GM18951 (cell line): ENCODE measurements at regions not wholly inside any gene's neighbourhood (a gene's known extent, or its start where the extent isn't known, plus 50 kb on each side); places are given as distances from the start of the nearest gene placed in this dataset.

Experiments
- POLR2A ChIP-seq: IDR thresholded peaks from 4 replicates; pipeline ENCODE4 v1.6.1; 2011; ENCODE audit warnings: mild to moderate bottlenecking; ENCODE audit not compliant: insufficient read length, insufficient read depth; ENCODE audit errors: extremely low read depth
- in situ Hi-C: fragments of 300-500 bp; cut with MboI; formaldehyde crosslinking; loops from one replicate; pipeline ENCODE4 v1.12.0; 2022; ENCODE audit warnings: low sequenced_read_pairs, mixed read lengths, inconsistent platforms; ENCODE audit not compliant: unreplicated experiment

DNA sequence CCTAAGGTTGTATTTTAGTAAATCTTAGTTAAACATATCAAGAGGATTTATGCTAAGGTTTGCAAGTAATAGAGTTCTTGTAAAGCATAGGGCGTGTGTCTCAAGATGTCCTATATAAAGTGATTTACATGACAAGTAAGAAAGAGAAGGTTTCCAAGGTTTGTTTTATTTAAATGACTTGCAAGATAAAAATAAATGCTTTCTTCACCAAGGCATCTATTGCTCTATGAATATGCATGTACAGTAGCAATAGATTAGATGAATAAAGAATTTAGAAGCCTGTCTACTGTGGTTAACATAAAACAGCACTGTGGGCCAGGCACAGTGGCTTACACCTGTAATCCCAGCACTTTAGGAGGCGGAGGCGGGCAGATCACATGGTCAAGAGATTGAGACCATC lies 466.4 kb upstream of the IL12A start:
- in situ Hi-C loops = no loop called here
- no peak for TF ChIP-seq POLR2A

DNA sequence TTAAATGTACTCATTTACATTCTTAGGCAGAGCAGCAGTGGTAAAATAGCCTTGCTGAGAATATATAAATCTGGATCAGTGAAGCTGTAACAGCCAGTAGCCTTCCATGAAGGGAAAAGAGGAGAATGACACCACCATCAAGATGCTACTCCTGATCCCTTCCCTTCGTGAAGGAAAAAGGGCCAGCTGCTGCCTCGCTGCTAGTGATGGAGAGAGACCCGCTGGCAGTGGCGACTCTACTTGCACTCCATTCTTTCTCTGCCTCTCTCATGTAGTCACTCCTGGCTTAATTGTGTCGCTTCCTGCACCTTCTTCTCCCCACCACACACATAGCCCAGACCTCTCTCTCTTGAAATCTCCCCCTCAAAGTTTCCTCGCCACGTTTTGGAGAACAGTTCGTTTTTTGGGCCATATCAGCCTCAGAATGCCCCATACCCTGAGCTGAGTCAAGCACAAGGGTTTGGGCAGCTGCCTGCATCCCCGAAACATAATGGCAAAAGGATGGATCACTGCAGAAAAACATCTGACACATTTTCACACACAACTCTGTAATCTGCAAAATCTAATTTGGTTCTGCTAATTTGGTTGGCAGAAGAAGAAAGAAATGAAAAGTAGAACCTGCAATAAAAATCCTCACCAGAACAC lies 460.3 kb upstream of the IL12A start:
- in situ Hi-C loops = no loop called here
- TF ChIP-seq POLR2A = no peak

DNA sequence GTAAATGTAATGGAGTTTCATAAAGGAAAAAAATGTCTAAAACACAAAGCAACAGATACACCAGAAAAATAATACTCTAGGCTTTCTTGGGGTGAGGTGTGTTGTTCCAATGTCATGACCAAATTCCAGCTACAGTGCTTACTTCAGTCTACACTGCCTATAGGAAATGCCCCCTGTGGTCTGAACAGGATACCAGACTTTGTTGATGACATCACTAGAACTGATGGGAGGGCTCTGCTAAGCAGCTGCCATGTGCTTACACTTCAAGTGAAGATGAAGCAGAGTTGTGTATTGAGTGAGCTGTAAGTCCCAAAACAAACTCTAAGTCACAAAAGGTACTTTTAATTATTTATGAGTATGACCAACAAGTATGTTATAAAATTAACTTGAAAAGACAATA lies 456.1 kb upstream of the IL12A start:
- TF ChIP-seq POLR2A = no peak
- in situ Hi-C loops = no loop called here

DNA sequence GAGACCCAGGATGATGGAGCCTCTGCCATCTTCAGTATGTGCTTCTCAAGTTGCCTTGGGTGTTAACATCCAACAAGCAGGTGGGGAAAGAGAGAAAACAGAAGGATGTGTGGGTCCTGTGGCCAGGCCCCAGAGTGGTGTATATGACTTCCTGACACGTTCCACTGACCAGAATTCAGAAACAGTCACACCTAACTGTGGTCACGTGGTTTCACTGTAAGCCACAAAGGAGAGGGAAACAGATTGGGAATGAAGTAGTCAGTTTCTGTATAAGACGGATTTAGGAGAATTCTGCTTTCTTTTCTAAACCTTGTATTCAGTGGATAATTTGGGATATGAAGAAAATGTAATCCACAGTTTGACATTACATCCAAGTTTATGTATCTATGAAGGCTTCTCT lies 454.1 kb upstream of the IL12A start:
- in situ Hi-C loops = no loop called here

DNA sequence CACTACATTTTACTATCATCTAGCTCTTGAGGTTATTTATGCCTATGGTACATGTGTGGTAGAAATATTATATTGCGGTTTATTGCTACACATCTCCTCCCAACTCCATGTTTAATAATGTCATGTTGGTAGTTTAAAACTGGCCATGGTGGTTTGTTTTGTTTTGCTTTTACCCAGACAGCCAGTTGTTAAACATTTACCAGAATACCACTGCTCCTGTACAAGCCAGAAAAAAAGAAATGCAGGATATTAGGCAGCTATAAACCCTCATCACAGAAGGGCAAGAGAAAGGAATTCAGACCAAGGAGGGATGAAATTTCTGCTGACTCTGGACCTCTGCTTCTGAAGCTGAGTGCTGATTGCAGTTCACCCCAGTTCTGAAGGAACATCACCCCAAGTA lies 451.8 kb upstream of the IL12A start:
- in situ Hi-C loops = no loop called here
- no peak for TF ChIP-seq POLR2A

More for the DNA sequence above, 454.1 kb upstream of the IL12A start:
- TF ChIP-seq POLR2A = no peak

DNA sequence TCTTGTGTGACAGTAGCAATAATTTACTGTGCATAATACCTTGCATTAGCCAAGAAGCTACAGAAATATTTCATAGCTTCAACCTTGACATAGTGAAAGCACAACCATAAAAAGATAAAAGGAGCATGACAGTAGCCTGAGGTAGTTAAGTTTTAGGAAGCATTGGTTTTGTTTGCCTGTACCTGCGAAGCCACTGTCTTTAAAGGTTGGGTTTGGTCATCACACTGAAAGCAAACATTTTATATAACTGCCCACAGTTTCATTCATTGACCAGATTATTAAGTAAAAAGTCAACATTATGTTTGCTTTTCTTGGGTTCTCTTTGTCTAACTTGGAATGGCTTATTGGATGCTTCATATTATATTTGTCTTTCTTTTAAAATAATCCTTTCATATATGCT lies 450.1 kb upstream of the IL12A start:
- in situ Hi-C loops = no loop called here
- no peak for TF ChIP-seq POLR2A

DNA sequence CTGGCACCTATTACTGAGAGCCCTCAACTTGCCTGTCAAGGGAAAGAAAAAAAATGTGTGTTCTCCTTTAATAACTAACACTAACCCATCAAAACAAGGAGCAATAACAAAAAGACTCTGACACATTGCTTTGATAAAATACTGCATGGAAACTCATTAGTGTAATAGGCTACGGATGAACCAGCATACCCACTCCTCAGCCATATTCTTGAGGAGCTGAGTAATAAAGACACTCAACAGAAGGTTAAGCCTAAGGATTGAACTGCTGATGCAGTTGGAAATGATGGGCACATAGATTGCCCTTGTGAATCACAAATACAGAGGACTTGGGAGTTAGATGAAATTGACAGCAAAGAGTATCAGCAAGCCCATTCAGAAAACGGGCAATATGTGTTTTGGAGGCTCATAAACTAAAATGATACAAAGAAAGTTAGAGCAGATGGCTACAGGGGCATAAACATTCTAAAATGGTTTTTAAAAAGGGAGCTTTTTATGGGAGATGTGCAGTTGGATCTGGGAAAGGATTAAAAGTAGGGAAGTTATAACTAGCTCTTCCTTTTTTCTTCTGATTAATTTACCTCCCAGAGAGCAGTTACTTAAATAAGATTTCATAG lies 447.6 kb upstream of the IL12A start:
- in situ Hi-C loops = no loop called here
- TF ChIP-seq POLR2A = no peak

DNA sequence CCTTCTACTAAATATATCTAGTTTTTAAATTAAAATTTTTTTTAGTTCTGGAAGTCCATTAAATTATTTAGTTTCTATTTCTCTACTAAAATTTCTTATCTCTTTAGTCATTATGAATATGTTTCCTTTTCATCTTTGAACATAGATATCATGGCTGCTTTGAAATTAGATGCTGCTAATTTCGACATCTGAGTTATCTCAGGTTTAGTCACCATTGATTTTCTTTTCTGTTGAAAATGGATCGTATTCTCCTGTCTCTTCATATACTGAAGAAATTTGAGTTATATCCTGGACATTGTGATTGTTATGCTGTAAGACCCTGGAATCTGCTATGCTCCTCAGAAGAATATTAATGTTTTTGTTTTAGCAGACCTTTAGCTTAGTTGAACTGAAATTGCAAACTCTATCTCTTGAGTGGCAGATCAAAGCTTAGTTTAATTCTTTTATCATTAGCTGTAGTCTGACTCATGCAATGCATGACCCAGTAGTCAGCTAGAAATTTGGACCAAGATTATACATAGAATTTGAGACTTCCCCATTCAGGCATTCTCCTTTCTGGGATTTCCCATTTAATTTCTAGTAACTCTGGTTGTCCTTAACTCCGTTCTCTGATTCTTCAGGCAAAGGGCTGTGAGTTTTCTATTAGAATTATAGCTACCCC lies 439.8 kb upstream of the IL12A start:
- in situ Hi-C loops = no loop called here
- TF ChIP-seq POLR2A = no peak

DNA sequence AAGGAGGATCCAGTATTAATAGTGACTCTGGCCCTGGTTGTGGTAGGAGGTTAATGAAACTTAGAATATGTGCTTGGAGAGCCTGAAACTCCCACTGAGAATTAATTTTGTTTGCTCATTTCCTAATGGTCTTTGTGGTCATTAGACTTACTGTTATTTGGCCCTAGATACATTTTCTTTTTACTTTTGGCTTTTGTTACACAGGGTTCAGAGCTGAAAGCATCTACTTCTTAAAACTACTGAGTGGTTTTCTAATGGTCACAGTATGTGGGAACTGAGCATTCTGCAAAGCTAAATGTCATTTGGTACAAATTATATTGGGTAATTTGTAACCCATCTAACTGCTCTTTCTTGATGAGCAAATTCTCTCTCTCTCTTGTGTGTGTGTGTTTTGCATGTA lies 433.4 kb upstream of the IL12A start:
- TF ChIP-seq POLR2A = no peak
- in situ Hi-C loops = no loop called here

DNA sequence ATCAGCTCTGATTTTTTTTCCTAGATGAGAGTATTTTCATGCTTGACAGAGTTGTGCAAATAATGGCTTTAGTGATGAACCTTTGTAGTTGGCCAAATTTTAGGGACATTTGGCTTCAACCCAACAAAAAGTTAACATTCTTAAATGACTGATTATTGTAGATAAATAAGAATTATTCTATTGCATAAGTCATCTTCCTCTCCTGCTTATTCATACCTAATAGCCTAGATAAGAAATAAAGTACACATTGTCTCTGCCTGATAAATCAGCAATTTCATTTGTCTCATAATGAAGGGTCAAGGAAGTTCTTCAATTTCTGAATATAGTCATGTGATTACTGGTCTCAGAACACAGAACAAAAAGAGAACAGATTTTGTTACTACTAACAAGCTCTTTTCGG lies 428.9 kb upstream of the IL12A start:
- no peak for TF ChIP-seq POLR2A
- in situ Hi-C loops = no loop called here

DNA sequence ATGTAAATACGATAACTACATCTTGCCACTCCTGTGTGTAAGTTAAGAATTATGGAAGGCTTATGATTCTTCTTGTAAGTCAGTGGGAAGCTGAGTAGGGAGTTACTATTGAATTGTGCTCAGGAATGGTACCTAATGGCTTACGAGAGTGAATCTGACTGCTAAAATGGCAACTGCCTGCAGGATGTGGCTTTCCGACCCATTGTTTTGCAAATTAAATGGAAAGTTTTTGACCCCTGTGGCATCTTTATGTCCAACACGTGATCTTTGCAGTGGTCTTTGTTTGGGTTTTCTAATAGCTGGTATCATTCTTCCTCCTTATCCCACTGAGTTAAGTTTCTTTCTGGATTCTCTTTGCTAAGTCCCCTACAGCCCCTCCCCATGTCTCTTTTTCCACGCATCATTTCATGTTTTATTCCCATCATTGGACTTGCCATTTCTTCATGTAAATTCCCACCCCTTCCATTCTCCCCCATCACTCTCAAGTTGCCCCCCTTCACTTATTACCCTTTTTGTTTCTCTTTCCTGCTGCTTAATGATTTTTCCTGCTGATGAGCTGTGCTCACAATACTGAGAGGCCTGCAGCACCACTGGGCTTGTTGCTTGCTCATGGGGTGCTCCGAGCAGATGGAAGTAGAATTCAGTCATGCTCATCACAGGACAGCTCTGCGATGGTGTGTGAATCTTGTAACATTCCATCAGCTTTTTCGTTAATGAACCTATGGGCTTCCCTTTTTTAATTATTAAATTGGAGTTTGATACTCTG lies 428.2 kb upstream of the IL12A start:
- in situ Hi-C loops = no loop called here
- no peak for TF ChIP-seq POLR2A

DNA sequence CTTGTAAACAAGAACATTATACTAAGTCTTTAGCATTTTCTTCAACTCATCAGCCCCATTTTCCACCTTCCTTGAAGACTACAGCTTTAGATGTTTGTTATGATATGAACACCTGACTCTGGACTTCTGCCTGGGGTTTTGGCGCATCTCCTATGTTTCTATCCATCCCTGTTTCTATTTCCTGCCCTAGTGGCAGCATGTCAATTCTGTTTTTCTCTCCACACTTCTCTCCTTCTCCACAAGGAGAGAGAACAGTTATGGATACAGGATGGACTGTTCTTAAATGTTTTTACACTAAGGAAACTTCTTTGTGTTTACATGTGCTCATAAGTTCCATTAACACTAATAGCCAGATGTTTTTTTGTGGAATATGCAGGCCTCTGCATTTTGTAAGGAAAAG lies 423.3 kb upstream of the IL12A start:
- in situ Hi-C loops = no loop called here
- no peak for TF ChIP-seq POLR2A

DNA sequence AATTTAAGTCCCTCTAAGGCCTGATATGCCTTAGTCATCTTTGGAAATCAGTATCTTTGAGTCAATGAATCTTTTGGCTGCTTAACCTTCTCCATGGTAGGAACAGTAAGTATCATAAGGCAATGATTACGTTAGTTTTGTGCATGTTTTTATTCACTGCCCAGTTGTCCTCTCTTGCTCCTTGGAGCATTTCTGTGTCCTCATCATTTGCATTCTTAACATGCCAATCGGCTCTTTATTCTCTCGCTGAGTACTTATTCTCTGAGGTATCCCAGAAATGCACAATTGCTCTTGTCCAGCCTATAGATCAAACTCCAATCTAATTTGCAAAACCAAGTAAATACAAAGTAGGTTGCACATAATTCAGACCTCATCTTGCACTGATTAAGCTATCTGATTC lies 405.0 kb upstream of the IL12A start:
- no peak for TF ChIP-seq POLR2A
- in situ Hi-C loops = no loop called here
